Progenitor cell of endocrine pancreas (in vitro differentiated cells): ENCODE measurements at regions not wholly inside any gene's neighbourhood (a gene's known extent, or its start where the extent isn't known, plus 50 kb on each side); places are given as distances from the start of the nearest gene placed in this dataset.

ENCODE experiments used
- DNase-seq: peaks from one replicate; pipeline ENCODE4 v3.0.0; 2021; ENCODE audit warnings: low spot score; ENCODE audit not compliant: unreplicated experiment
- H3K27ac Mint-ChIP-seq: 2 replicates; pipeline ENCODE4 v1.8.0; 2021; ENCODE audit warnings: mild to moderate bottlenecking, moderate library complexity, mixed read lengths
- H3K27me3 Mint-ChIP-seq: 2 replicates; pipeline ENCODE4 v1.8.0; 2021; ENCODE audit warnings: mixed read lengths
- H3K36me3 Mint-ChIP-seq: 2 replicates; pipeline ENCODE4 v1.8.0; 2022; ENCODE audit warnings: mixed read lengths; ENCODE audit not compliant: insufficient read depth
- H3K4me1 Mint-ChIP-seq: 2 replicates; pipeline ENCODE4 v1.8.0; 2021; ENCODE audit warnings: low read depth, mixed read lengths
- H3K4me3 Mint-ChIP-seq: 2 replicates; pipeline ENCODE4 v1.8.0; 2021; ENCODE audit warnings: low read depth, mild to moderate bottlenecking, moderate library complexity, mixed read lengths
- H3K9me3 Mint-ChIP-seq: 2 replicates; pipeline ENCODE4 v1.8.0; 2021; ENCODE audit warnings: low read depth, mixed read lengths
- CTCF ChIP-seq: fragments of 200-600 bp; sonication (generic); IDR thresholded peaks from one replicate; pipeline ENCODE4 v1.5.0; 2021; ENCODE audit warnings: antibody characterized with exemption, mild to moderate bottlenecking; ENCODE audit not compliant: unreplicated experiment

DNA sequence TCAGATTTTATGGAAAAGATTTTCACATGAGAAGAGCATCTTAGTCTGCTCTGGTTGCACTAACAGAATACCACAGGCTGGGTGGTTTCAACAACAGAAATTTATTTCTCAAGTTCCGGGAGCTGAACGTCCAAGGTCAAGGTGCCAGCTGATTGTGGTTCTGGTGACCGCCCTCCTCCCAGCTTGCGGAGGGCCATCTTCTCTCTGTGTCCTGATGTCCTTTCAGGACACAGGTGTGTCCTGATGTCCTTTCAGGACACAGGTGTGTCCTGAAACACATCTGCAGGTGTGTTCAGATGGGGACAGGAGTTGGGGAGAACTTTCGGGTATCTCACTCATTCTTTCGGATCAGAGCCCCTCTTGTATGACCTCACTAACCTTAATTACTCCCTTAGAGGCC is 374.9 kb downstream of the SOX11 start:
- Mint-ChIP-seq H3K27ac (no peak overlapping the region), H3K9me3 (no peaks in the 10 kb centered on the region), H3K27me3 (peaks cover 4% of the 10 kb centered on the region), H3K36me3 (no peaks in the 10 kb centered on the region), H3K4me3 (no peak overlapping the region), H3K4me1 (peaks cover 22% of the 10 kb centered on the region)
- no peak for DNase-seq
- no peak for TF ChIP-seq CTCF

GRCh38 chr2:6067806-6068205 is 375.6 kb downstream of the SOX11 start:
- no peak overlapping the region for H3K27ac Mint-ChIP-seq
- H3K27me3 Mint-ChIP-seq: peaks cover 4% of the 10 kb centered on the region
- no peak for TF ChIP-seq CTCF
- H3K4me1 Mint-ChIP-seq: peaks cover 24% of the 10 kb centered on the region
- no peak overlapping the region for H3K4me3 Mint-ChIP-seq
- H3K9me3 Mint-ChIP-seq: no peaks in the 10 kb centered on the region
- no peak for DNase-seq
- no peaks in the 10 kb centered on the region for H3K36me3 Mint-ChIP-seq

- DNase-seq: no peak
- Mint-ChIP-seq H3K27me3 (peaks cover 4% of the 10 kb centered on the region), H3K36me3 (no peaks in the 10 kb centered on the region), H3K4me3 (no peak overlapping the region), H3K27ac (no peak overlapping the region), H3K4me1 (peaks cover 28% of the 10 kb centered on the region), H3K9me3 (no peaks in the 10 kb centered on the region)
- TF ChIP-seq CTCF: no peak
Measured at GRCh38 chr2:6068429-6068828, 376.2 kb downstream of the SOX11 start.

DNA sequence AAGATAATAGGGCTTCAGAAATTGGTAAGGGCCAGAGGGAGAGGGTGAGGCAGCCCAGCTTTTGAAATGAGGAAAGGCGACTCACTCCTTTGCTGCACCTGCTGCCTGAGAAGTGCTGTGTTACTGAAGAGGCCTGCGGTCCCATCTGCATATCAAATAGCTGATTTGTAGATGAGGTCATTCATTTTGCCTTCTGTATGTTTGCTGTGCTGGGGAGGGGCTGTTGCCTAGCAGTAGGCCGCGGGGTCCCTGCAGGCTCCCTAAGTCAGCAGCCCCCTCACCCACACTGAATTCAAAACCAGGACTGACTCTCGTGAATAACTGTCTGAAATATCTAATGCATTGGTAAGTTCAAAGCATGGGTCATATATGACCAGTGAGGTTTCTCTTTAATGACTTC is 377.2 kb downstream of the SOX11 start:
- Mint-ChIP-seq H3K4me3 (no peak overlapping the region), H3K27ac (peak overlapping the region; percentile 73), H3K36me3 (no peaks in the 10 kb centered on the region), H3K4me1 (peaks cover 35% of the 10 kb centered on the region), H3K27me3 (peaks cover 4% of the 10 kb centered on the region), H3K9me3 (no peaks in the 10 kb centered on the region)
- no peak for DNase-seq
- TF ChIP-seq CTCF: no peak

GRCh38 chr2:6071519-6071918 is 379.3 kb downstream of the SOX11 start:
- Mint-ChIP-seq H3K27me3 (no peaks in the 10 kb centered on the region), H3K9me3 (no peaks in the 10 kb centered on the region), H3K36me3 (no peaks in the 10 kb centered on the region), H3K4me1 (peaks cover 38% of the 10 kb centered on the region), H3K4me3 (no peak overlapping the region), H3K27ac (no peak overlapping the region)
- no peak for DNase-seq
- TF ChIP-seq CTCF: no peak

GRCh38 chr2:6072276-6072675 is 380.1 kb downstream of the SOX11 start:
- Mint-ChIP-seq H3K27ac (no peak overlapping the region), H3K27me3 (no peaks in the 10 kb centered on the region), H3K4me3 (no peak overlapping the region), H3K9me3 (no peaks in the 10 kb centered on the region), H3K36me3 (no peaks in the 10 kb centered on the region), H3K4me1 (peaks cover 40% of the 10 kb centered on the region)
- no peak for DNase-seq
- no peak for TF ChIP-seq CTCF
